GM18508 (cell line): ENCODE measurements at regions not wholly inside any gene's neighbourhood (a gene's known extent, or its start where the extent isn't known, plus 50 kb on each side); places are given as distances from the start of the nearest gene placed in this dataset.
"Not testable (repeated sequence)": the region's sequence is repeated elsewhere in the genome, so short reads cannot be mapped to it uniquely, and the experiment has no call there.

ENCODE experiments used
- ATAC-seq: cut with Tn5 transposase; IDR thresholded peaks from one replicate; pipeline ENCODE4 v1.9.1; 2021; ENCODE audit warnings: moderate number of reproducible peaks; ENCODE audit not compliant: insufficient read depth, unreplicated experiment

- no peak for ATAC-seq
Measured at GRCh38 chr5:45038366-45038987, 229.7 kb downstream of the MRPS30 start.

- no peak for ATAC-seq
Measured at GRCh38 chr5:45042283-45042682, 233.5 kb downstream of the MRPS30 start.

- ATAC-seq: no peak
Measured at GRCh38 chr5:45057564-45057963, 248.8 kb downstream of the MRPS30 start.

- no peak for ATAC-seq
Measured at GRCh38 chr5:45060724-45061123, 252.0 kb downstream of the MRPS30 start.

- ATAC-seq: no peak
Measured at GRCh38 chr5:45062044-45062443, 253.3 kb downstream of the MRPS30 start.

GRCh38 chr5:45081082-45081481 lies 272.3 kb downstream of the MRPS30 start:
- ATAC-seq: no peak

- no peak for ATAC-seq
Measured at GRCh38 chr5:45089870-45090269, 281.1 kb downstream of the MRPS30 start.

- ATAC-seq: no peak
Measured at GRCh38 chr5:45093377-45093776, 284.6 kb downstream of the MRPS30 start.

GRCh38 chr5:45094876-45095440 lies 286.2 kb downstream of the MRPS30 start:
- no peak for ATAC-seq

GRCh38 chr5:45098483-45098882 lies 289.7 kb downstream of the MRPS30 start:
- no peak for ATAC-seq

GRCh38 chr5:45101146-45101545 lies 292.4 kb downstream of the MRPS30 start:
- ATAC-seq: no peak

- no peak for ATAC-seq
Measured at GRCh38 chr5:45105491-45105994, 296.8 kb downstream of the MRPS30 start.

GRCh38 chr5:45109062-45109461 lies 300.3 kb downstream of the MRPS30 start:
- ATAC-seq: no peak

- no peak for ATAC-seq
Measured at GRCh38 chr5:45109636-45110035, 300.9 kb downstream of the MRPS30 start.

GRCh38 chr5:45110399-45110798 lies 301.7 kb downstream of the MRPS30 start:
- no peak for ATAC-seq

- no peak for ATAC-seq
Measured at GRCh38 chr5:45113726-45114125, 305.0 kb downstream of the MRPS30 start.

- no peak for ATAC-seq
Measured at GRCh38 chr5:45132972-45133371, 324.2 kb downstream of the MRPS30 start.

GRCh38 chr5:45162974-45163373 lies 354.2 kb downstream of the MRPS30 start:
- no peak for ATAC-seq

GRCh38 chr5:45171563-45171962 lies 362.8 kb downstream of the MRPS30 start:
- ATAC-seq: no peak

- not testable (repeated sequence) for ATAC-seq
Measured at GRCh38 chr5:45172634-45173033, 363.9 kb downstream of the MRPS30 start.

GRCh38 chr5:45179686-45180085 lies 370.9 kb downstream of the MRPS30 start:
- ATAC-seq: no peak

GRCh38 chr5:45189042-45189441 lies 380.3 kb downstream of the MRPS30 start:
- ATAC-seq: no peak
